Right cardiac atrium (tissue), 5 donors: ENCODE measurements at regions not wholly inside any gene's neighbourhood (a gene's known extent, or its start where the extent isn't known, plus 50 kb on each side); places are given as distances from the start of the nearest gene placed in this dataset.
"Not testable (repeated sequence)": the region's sequence is repeated elsewhere in the genome, so short reads cannot be mapped to it uniquely, and the experiment has no call there.

Experiments used
- ATAC-seq, 2 donors: fragments of 200-7000 bp; cut with Tn5 transposase; one replicate each; pipeline versions ENCODE4 v1.8.0 to v1.9.1; 2020; ENCODE audit warnings: moderate library complexity in 2 of 2, mild to moderate bottlenecking in 1 of 2
- DNase-seq, 3 donors: peaks; one replicate each; pipeline ENCODE4 v3.0.0-alpha.2; 2020
- H3K27ac ChIP-seq: one replicate; pipeline ENCODE4 v1.5.1; 2013; ENCODE audit warnings: mild to moderate bottlenecking, low read length, control low read depth, moderate library complexity
- H3K27me3 ChIP-seq: one replicate; pipeline ENCODE4 v1.6.1; 2013; ENCODE audit not compliant: control insufficient read depth, insufficient read depth
- H3K4me1 ChIP-seq: one replicate; pipeline ENCODE4 v1.6.1; 2013; ENCODE audit warnings: low read length; ENCODE audit not compliant: control insufficient read depth, insufficient read depth
- H3K4me3 ChIP-seq: one replicate; pipeline ENCODE4 v1.5.1; 2013; ENCODE audit warnings: low read length, control low read depth
- H3K9me3 ChIP-seq: one replicate; pipeline ENCODE4 v1.6.1; 2013; ENCODE audit warnings: low read length; ENCODE audit not compliant: control insufficient read depth
- WGBS: extraction: QIAGEN DNeasy Blood & Tissue Kit; methylation state at CpG from one replicate; pipeline ENCODE4 v1.1.7; 2013; 5-methylcytosine and 5-hydroxymethylcytosine counted together
- intact Hi-C, 4 donors: fragments of 100-400 bp; cut with DNase I; formaldehyde crosslinking; loops; one replicate each; pipeline versions ENCODE4 v1.11.0 to v1.14.0; 2022 to 2023
- donor health status: healthy with polysubstance abuse.
- donor health status: DM: no; HTN: yes; CAD: no.
- donor health status: DM: no; HTN: no; CAD: no.
- donor health status: DM: no; HTN: yes; CAD: no; lungs with severe emphysema.
- donor health status: DM: yes; HTN: yes; CAD: no.

DNA sequence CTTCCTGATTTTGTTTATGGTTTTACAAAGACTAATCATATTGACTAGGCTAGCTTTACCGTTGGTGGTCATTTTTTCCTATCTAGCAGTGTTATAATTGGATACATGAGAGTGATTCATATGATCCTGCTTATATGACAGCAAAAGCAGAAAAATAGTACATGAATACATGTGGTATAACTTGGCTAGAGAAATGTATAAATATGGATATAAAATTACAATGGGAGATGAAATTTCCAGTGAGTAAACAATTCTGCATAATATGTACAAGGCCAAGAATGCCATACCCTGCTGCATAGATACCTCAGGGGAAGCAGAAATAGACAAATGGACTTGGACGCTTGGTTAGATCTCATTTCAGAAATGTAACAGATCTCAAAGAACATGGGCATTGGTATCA, 103.1 kb downstream of the DTWD1 start:
- no peaks in the 10 kb centered on the region for H3K9me3 ChIP-seq
- DNase-seq (no peak), ATAC-seq (no peak)
- H3K4me1 ChIP-seq = peaks cover 2% of the 10 kb centered on the region
- H3K27me3 ChIP-seq = no peaks in the 10 kb centered on the region
- 88% methylated on average over 2 of the region's 2 CpGs for WGBS
- no peak overlapping the region for H3K27ac ChIP-seq
- H3K4me3 ChIP-seq = no peak overlapping the region
- intact Hi-C loops = no loop called here

DNA sequence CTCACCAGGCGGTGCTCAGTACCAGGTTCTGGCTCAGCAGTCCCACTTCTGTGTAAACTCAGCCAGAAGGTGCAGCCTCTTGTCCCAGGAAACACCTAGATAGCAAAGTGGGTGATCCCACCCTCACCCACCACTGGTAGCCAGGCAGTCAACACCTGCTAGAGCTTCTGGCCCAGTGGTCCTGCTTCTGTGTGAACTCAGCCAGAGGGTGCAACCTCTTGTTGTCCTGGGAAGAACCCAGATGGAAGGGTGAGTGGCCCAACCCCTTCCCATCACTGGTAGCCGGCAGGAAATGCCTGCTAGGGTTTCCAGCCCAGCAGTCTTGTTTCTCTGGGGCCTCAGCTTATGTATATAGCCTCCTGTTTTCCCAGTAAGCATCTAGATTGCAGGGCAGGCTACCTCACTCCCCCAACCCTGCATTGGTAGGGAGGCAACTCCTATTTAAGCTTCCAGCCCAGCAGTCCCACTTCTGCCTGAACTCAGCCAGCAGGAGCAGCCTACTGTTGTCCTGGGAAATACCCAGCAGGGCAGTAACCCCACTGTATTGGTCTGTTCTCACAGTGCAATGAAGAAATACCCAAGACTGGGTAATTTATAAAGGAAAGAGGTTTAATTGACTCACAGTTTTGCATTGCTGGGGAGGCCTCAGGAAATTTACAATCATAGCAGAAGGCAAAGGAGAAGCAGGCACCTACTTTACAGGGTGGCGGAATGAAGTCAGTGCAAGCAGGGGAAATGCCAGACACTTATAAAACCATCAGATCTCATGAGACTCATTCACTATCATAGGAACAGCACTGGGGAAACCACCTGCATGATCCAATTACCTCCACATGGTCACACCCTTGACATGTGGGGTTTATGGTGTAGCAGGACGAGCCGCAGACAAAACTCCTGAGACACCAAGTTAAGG, 110.6 kb downstream of the DTWD1 start:
- no peak overlapping the region for H3K4me3 ChIP-seq
- intact Hi-C loops = no loop called here
- ATAC-seq = no peak
- no peaks in the 10 kb centered on the region for H3K9me3 ChIP-seq
- no peak for DNase-seq
- 82% methylated on average over 5 of the region's 5 CpGs for WGBS
- no peaks in the 10 kb centered on the region for H3K27me3 ChIP-seq
- H3K4me1 ChIP-seq = no peaks in the 10 kb centered on the region
- H3K27ac ChIP-seq = no peak overlapping the region

DNA sequence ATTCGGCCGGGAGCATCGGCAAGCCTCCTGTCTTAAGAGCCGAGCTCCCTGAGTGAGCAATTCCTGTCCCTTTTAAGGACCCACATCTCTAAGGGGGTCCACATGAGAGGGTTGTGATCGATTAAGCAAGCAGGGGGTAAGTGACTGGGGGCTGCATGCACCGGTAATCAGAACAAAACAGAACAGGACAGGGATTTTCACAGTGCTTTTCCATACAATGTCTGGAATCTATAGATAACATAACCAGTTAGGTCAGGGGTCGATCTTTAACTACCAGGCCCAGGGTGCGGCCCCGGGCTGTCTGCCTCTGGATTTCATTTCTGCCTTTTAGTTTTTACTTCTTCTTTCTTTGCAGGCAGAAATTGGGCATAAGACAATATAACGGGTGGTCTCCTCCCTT, 111.3 kb downstream of the DTWD1 start:
- H3K4me1 ChIP-seq, H3K27me3 ChIP-seq, H3K4me3 ChIP-seq, intact Hi-C loops, ATAC-seq, DNase-seq, H3K27ac ChIP-seq, H3K9me3 ChIP-seq: not testable (repeated sequence)
- 82% methylated on average over 10 of the region's 10 CpGs for WGBS

DNA sequence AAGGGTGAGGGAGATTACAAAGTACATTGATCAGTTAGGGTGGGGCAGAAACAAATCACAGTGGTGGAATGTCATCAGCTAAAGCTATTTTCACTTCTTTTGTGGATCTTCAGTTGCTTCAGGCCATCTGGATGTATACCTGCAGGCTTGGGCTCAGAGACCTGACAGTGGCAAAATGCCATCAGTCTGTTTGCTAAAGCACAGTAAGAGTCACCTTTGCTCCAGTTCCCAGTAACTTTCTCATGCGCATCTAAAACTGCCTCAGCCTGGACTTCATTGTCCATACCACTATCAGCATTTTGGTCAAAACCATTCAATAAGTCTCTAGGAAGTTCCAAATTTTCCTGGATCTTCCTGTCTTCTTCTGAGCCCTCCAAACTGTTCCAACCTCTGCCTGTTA, 113.2 kb downstream of the DTWD1 start:
- H3K9me3 ChIP-seq, H3K4me3 ChIP-seq, H3K27ac ChIP-seq, DNase-seq, intact Hi-C loops, H3K4me1 ChIP-seq, H3K27me3 ChIP-seq, ATAC-seq: not testable (repeated sequence)
- WGBS = 85% methylated on average over 1 of the region's 1 CpG

DNA sequence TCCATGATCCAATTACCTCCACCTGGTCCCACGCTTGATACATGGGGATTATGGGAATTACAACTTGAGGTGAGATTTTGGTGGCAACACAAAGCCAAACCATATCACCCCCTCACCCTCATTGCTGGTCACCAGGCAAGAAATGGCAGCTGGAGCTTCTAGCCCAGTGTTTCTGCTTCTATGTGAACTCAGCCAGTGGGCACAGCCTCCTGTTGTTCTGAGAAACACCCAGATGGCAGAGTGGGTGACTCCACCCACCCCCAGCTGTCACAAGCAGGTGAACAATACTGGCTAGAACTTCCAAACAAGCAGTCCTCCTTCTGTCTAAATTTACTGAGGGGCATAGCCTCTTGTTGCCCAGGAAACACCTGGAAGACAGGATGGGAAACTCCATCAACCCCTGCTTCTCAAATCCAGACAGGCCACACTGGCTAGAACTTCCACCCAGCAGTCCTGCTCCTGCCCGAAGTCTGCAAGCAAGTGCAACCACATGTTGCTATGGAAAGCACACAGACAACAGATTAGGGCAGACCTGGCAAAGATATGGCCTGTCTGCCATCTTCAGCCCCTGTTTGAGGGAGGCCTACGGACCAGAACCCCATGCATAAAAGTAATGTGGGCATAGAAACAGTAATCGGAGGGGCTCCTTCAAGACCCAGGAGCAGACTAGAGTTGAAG, 114.1 kb downstream of the DTWD1 start:
- 85% methylated on average over 4 of the region's 4 CpGs for WGBS
- intact Hi-C loops = no loop called here
- no peak overlapping the region for H3K4me3 ChIP-seq
- no peaks in the 10 kb centered on the region for H3K9me3 ChIP-seq
- no peaks in the 10 kb centered on the region for H3K4me1 ChIP-seq
- no peak for ATAC-seq
- no peaks in the 10 kb centered on the region for H3K27me3 ChIP-seq
- no peak overlapping the region for H3K27ac ChIP-seq
- DNase-seq = no peak

DNA sequence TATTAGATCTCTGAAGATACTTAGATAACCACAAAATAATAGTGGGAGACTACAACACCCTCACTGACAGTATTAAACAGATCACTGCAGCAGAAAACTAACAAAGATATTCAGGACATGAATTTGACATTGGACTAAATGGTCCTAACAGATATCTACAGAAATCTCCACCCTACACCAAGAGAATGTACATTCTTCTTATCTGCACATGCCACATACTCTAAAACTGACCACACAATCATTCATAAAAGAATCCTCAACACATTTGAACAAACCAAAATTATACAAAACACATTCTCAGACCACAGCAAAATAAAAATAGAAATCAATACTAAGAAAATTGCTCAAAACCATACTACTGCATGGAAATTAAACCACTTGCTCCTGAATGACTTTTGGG, 116.3 kb downstream of the DTWD1 start:
- no peak overlapping the region for H3K4me3 ChIP-seq
- no peaks in the 10 kb centered on the region for H3K27me3 ChIP-seq
- intact Hi-C loops = no loop called here
- no peaks in the 10 kb centered on the region for H3K9me3 ChIP-seq
- DNase-seq = no peak
- no peak overlapping the region for H3K27ac ChIP-seq
- H3K4me1 ChIP-seq = no peaks in the 10 kb centered on the region
- ATAC-seq = no peak

DNA sequence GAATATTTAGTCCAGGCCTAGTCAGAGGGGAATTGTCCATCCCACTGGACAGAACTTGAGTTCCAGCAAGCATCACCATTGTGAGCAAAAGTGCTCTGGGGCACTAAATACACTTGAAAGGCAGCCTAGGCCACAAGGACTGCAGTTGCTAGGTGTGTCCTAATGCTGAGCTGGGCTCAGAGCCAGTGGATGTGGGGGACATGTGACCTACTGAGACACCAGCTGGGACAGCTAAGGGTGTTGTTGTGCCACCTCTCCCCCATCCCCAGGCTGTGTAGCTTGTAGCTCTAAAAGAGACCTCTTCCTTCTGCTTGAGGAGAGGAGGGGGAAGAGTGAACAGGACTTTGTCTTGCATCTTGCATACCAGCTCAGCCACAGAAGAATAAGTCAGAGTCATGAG, 120.9 kb downstream of the DTWD1 start:
- ATAC-seq = peak; percentile 45 to 48
- no peak overlapping the region for H3K27ac ChIP-seq

DNA sequence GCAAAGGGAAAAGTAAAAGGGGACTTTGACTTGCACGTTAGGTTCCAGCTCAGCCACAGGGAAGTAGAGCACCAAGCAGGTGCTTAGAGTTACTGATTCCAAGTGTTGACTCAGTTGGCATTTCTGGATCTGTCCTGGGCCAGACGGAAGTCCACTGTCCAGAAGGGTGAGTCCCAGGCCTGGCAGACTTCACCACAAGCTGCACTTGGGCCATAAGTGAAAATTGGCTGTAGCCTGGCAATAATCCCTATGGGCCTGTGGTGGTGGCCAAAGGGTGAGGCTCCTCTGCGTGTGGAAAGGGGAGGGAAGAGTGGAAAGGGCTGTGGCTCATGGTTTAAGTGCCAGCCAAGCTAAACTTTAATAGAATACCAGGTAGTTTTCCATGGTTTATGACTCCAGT, 121.5 kb downstream of the DTWD1 start:
- Histone ChIP-seq H3K4me1 (no peaks in the 10 kb centered on the region), H3K4me3 (no peak overlapping the region), H3K9me3 (no peaks in the 10 kb centered on the region), H3K27ac (no peak overlapping the region), H3K27me3 (no peaks in the 10 kb centered on the region)
- 58% methylated on average over 3 of the region's 3 CpGs for WGBS
- intact Hi-C loops = no loop called here
- DNase-seq (peak; percentile 46 to 64 (median 53)), ATAC-seq (peak; percentile 61 to 62)

More for the DNA sequence above, 120.9 kb downstream of the DTWD1 start:
- intact Hi-C loops = no loop called here
- H3K4me3 ChIP-seq = no peak overlapping the region
- no peaks in the 10 kb centered on the region for H3K4me1 ChIP-seq
- peak in 2 of 3 donors; percentile 19 to 50 for DNase-seq
- no peaks in the 10 kb centered on the region for H3K27me3 ChIP-seq
- H3K9me3 ChIP-seq = no peaks in the 10 kb centered on the region

DNA sequence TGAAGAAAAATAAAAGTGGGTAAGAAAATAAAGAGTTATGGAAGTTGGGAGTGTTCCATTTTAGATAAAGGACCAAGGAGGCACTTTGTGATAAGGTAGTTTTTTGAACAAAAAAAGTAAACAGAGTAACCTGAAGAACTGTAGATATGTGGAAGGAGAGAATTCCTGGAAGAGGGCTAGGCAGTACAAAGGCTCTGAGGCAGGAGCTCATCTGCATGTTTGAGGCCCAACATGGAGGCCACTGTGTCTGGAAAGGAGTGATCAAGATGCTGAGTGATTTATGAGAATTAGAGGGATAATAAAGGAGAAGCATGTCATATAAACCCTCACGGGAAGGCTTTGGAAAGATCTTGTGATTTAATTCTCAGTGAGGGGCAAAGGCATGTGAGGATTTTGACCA, 126.5 kb downstream of the DTWD1 start:
- intact Hi-C loops = no loop called here
- H3K27ac ChIP-seq = no peak overlapping the region
- DNase-seq (no peak), ATAC-seq (no peak)
- H3K9me3 ChIP-seq = no peaks in the 10 kb centered on the region
- WGBS = 90% methylated on average over 1 of the region's 1 CpG
- H3K4me1 ChIP-seq = peaks cover 2% of the 10 kb centered on the region
- H3K27me3 ChIP-seq = no peaks in the 10 kb centered on the region
- H3K4me3 ChIP-seq = no peak overlapping the region

DNA sequence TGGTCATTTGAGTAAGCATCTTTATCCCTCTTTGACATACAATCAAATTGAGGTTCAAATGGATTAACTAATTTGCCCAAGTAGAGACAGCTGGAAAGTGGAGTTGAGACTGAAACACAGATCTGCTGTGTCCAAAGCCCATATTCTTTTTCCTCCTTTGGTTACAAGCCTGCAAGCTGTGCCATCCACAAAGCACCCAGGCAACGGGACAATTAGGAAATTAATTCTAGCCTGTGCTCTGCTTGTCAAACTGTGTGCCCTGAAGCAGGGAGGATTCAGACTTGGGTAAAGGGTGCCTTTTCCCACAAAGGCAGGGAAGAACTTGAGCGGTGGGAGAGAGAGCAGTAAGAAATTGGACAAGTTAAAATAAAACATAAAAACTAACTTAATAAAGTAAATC, 127.9 kb downstream of the DTWD1 start:
- Histone ChIP-seq H3K27me3 (no peaks in the 10 kb centered on the region), H3K4me3 (no peak overlapping the region), H3K27ac (no peak overlapping the region), H3K9me3 (no peaks in the 10 kb centered on the region), H3K4me1 (peaks cover 2% of the 10 kb centered on the region)
- DNase-seq (no peak), ATAC-seq (no peak)
- 86% methylated on average over 2 of the region's 2 CpGs for WGBS
- intact Hi-C loops = no loop called here

DNA sequence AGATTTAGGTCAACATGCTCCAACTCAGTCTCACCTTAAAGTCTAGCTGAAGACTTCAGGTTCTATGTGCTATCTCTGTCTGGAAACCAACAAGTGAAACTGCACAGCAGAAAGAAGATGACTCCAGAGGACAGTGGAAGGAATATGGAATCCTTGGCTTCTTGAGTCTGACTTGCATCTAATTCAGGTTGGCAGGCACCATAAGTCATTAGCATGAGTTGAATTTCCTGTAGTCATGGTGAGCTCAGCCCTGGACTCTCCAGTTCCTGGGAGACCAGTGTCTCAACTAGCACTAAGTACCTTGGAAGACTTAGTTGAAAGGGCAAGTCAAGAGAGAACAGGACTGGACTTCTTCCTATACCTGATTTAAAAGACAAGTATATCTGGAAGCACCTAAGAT, 129.7 kb downstream of the DTWD1 start:
- H3K27me3 ChIP-seq = no peaks in the 10 kb centered on the region
- no peak for ATAC-seq
- H3K4me3 ChIP-seq = no peak overlapping the region
- intact Hi-C loops = no loop called here
- no peak for DNase-seq
- peaks cover 2% of the 10 kb centered on the region for H3K4me1 ChIP-seq
- H3K9me3 ChIP-seq = no peaks in the 10 kb centered on the region
- no peak overlapping the region for H3K27ac ChIP-seq
